ENCODE measurements at regions not wholly inside any gene's neighbourhood (a gene's known extent, or its start where the extent isn't known, plus 50 kb on each side); places are given as distances from the start of the nearest gene placed in this dataset.

- Histone ChIP-seq H3K4me1 (ENCODE audit: control insufficient read depth, extremely low read depth, insufficient read depth, low read length) (no peaks in the 10 kb centered on the region), H3K4me2 (ENCODE audit: control insufficient read depth, extremely low read depth, insufficient read depth, low read depth, low read length) (no peak overlapping the region), H3K27ac (ENCODE audit: control insufficient read depth, insufficient read depth, low read length) (no peak overlapping the region), H3K36me3 (ENCODE audit: control insufficient read depth in 2 of 2, extremely low read depth in 1 of 2, insufficient read depth in 2 of 2, low read length in 2 of 2) (no peaks in the 10 kb centered on the region), H3K9ac (ENCODE audit: control insufficient read depth, extremely low read depth, insufficient read depth, low read length) (no peak overlapping the region), H3K79me2 (ENCODE audit: control insufficient read depth, insufficient read depth, low read length) (no peaks in the 10 kb centered on the region), H3K9me3 (ENCODE audit: control insufficient read depth, low read depth, low read length) (no peaks in the 10 kb centered on the region), H3K9me1 (ENCODE audit: control insufficient read depth, extremely low read depth, insufficient read depth, low read length) (no peaks in the 10 kb centered on the region), H3K27me3 (ENCODE audit: control insufficient read depth, extremely low read depth, insufficient read depth, low read length) (peaks cover 3% of the 10 kb centered on the region), H4K20me1 (ENCODE audit: control insufficient read depth, extremely low read depth, insufficient read depth, low read length) (no peaks in the 10 kb centered on the region), H2AFZ (ENCODE audit: control insufficient read depth, low read length) (no peak overlapping the region), H3K4me3 (ENCODE audit: control insufficient read depth in 2 of 3, extremely low read depth in 1 of 3, insufficient read depth in 2 of 3, low read depth in 1 of 3, low read length in 3 of 3) (no peak overlapping the region)
- dilution Hi-C loops (cut with MboI; ENCODE audit: extremely low pct_ligation_motif_present, low sequenced_read_pairs) = no loop called here
- no peak for FAIRE-seq
- no peak for DNase-seq (ENCODE audit: low read depth, low spot score)
- TF ChIP-seq CTCF (optimal IDR thresholded peaks at IDR 0.05 in 1 of 3, IDR thresholded peaks at IDR 0.05 in 1 of 3, conservative IDR thresholded peaks at IDR 0.05 in 1 of 3; ENCODE audit: extremely low read depth in 1 of 3, insufficient read depth in 2 of 3, low read length in 3 of 3) = no peak
Observed at GRCh38 chr18:6576718-6577375, 152.7 kb upstream of the ARHGAP28 start.

- Histone ChIP-seq H3K79me2 (ENCODE audit: control insufficient read depth, insufficient read depth, low read length) (no peaks in the 10 kb centered on the region), H3K27me3 (ENCODE audit: control insufficient read depth, extremely low read depth, insufficient read depth, low read length) (peaks cover 3% of the 10 kb centered on the region), H3K4me1 (ENCODE audit: control insufficient read depth, extremely low read depth, insufficient read depth, low read length) (no peaks in the 10 kb centered on the region), H4K20me1 (ENCODE audit: control insufficient read depth, extremely low read depth, insufficient read depth, low read length) (no peaks in the 10 kb centered on the region), H3K36me3 (ENCODE audit: control insufficient read depth in 2 of 2, extremely low read depth in 1 of 2, insufficient read depth in 2 of 2, low read length in 2 of 2) (no peaks in the 10 kb centered on the region), H3K9me3 (ENCODE audit: control insufficient read depth, low read depth, low read length) (no peaks in the 10 kb centered on the region), H3K27ac (ENCODE audit: control insufficient read depth, insufficient read depth, low read length) (no peak overlapping the region), H3K9me1 (ENCODE audit: control insufficient read depth, extremely low read depth, insufficient read depth, low read length) (no peaks in the 10 kb centered on the region), H3K4me2 (ENCODE audit: control insufficient read depth, extremely low read depth, insufficient read depth, low read depth, low read length) (no peak overlapping the region), H3K9ac (ENCODE audit: control insufficient read depth, extremely low read depth, insufficient read depth, low read length) (no peak overlapping the region), H2AFZ (ENCODE audit: control insufficient read depth, low read length) (no peak overlapping the region), H3K4me3 (ENCODE audit: control insufficient read depth in 2 of 3, extremely low read depth in 1 of 3, insufficient read depth in 2 of 3, low read depth in 1 of 3, low read length in 3 of 3) (no peak overlapping the region)
- DNase-seq (ENCODE audit: low read depth, low spot score) = no peak
- TF ChIP-seq EZH2 (IDR thresholded peaks at IDR 0.05; ENCODE audit: low read length) (no peak), CTCF (optimal IDR thresholded peaks at IDR 0.05 in 1 of 3, IDR thresholded peaks at IDR 0.05 in 1 of 3, conservative IDR thresholded peaks at IDR 0.05 in 1 of 3; ENCODE audit: extremely low read depth in 1 of 3, insufficient read depth in 2 of 3, low read length in 3 of 3) (no peak)
- dilution Hi-C loops (cut with MboI; ENCODE audit: extremely low pct_ligation_motif_present, low sequenced_read_pairs) = no loop called here
- FAIRE-seq = no peak
Observed at GRCh38 chr18:6578686-6579085, 150.8 kb upstream of the ARHGAP28 start.
